Neural cell (in vitro differentiated cells): ENCODE measurements at regions not wholly inside any gene's neighbourhood (a gene's known extent, or its start where the extent isn't known, plus 50 kb on each side); places are given as distances from the start of the nearest gene placed in this dataset.

ENCODE experiments used
- H2AFZ ChIP-seq: fragments of 200-600, 300-800 bp; sonication (generic), shearing (Covaris generic); 2 replicates; pipeline ENCODE4 v1.6.0; 2014; ENCODE audit warnings: low read depth, mild to moderate bottlenecking, antibody characterized with exemption, low read length, moderate library complexity
- H3F3A ChIP-seq: fragments of 200-600 bp; shearing (Covaris generic); 2 replicates; pipeline ENCODE4 v1.6.1; 2016; ENCODE audit warnings: mild to moderate bottlenecking, moderate library complexity, mixed read lengths, antibody characterized with exemption, low read length; ENCODE audit not compliant: insufficient read depth, poor library complexity, severe bottlenecking
- H3K27ac ChIP-seq: fragments of 200-600, 300-800 bp; sonication (generic), shearing (Covaris generic); 2 replicates; pipeline ENCODE4 v1.5.1; 2014; ENCODE audit warnings: mild to moderate bottlenecking, low read length, moderate library complexity
- H3K27me3 ChIP-seq: fragments of 300-800, 200-600 bp; sonication (generic), shearing (Covaris generic); 2 replicates; pipeline ENCODE4 v1.6.0; 2014; ENCODE audit warnings: mild to moderate bottlenecking, low read depth, low read length, moderate library complexity; ENCODE audit not compliant: insufficient read depth
- H3K36me3 ChIP-seq: fragments of 300-800, 200-600 bp; sonication (generic), shearing (Covaris generic); 2 replicates; pipeline ENCODE4 v1.5.1; 2014; ENCODE audit warnings: mild to moderate bottlenecking, antibody characterized with exemption, low read length, moderate library complexity; ENCODE audit not compliant: insufficient read depth
- H3K4me2 ChIP-seq: fragments of 300-800, 200-600 bp; sonication (generic), shearing (Covaris generic); 2 replicates; pipeline ENCODE4 v1.6.0; 2014; ENCODE audit warnings: mild to moderate bottlenecking, low read length
- H3K4me3 ChIP-seq: fragments of 300-800, 200-600 bp; sonication (generic), shearing (Covaris generic); 2 replicates; pipeline ENCODE4 v1.5.1; 2014; ENCODE audit warnings: mild to moderate bottlenecking, low read length, moderate library complexity
- H3K79me2 ChIP-seq: fragments of 200-600 bp; shearing (Covaris generic); replicated peaks from 2 replicates; pipeline ENCODE4 v1.6.0; 2014; ENCODE audit warnings: mild to moderate bottlenecking, low read length, moderate library complexity; ENCODE audit not compliant: insufficient read depth
- H3K9ac ChIP-seq: fragments of 300-800, 200-600 bp; sonication (generic), shearing (Covaris generic); 2 replicates; pipeline ENCODE4 v1.6.1; 2016; ENCODE audit warnings: mild to moderate bottlenecking, low read length, mixed read lengths
- H3K9me2 ChIP-seq: fragments of 200-600 bp; shearing (Covaris generic); 2 replicates; pipeline ENCODE4 v1.6.1; 2016; ENCODE audit warnings: mild to moderate bottlenecking, low read length, mixed read lengths; ENCODE audit not compliant: insufficient read depth
- H3K9me3 ChIP-seq: fragments of 200-600, 300-800 bp; sonication (generic), shearing (Covaris generic); 2 replicates; pipeline ENCODE4 v1.6.1; 2016; ENCODE audit warnings: mild to moderate bottlenecking, mixed run types, low read length, moderate library complexity, mixed read lengths
- H4K20me1 ChIP-seq: fragments of 200-600 bp; shearing (Covaris generic); 2 replicates; pipeline ENCODE4 v1.6.1; 2016; ENCODE audit warnings: mild to moderate bottlenecking, mixed run types; ENCODE audit not compliant: insufficient read depth
- CTCF ChIP-seq: fragments of 450-650 bp; IDR thresholded peaks from 2 replicates; pipeline ENCODE4 v1.5.1; 2014; ENCODE audit warnings: antibody characterized with exemption, mild to moderate bottlenecking, moderate library complexity; ENCODE audit not compliant: poor library complexity, severe bottlenecking
- EP300 ChIP-seq: fragments of 450-650 bp; conservative IDR thresholded peaks from 2 replicates; pipeline ENCODE4 v1.6.1; 2014; ENCODE audit warnings: antibody characterized with exemption, mild to moderate bottlenecking, moderate library complexity; ENCODE audit not compliant: poor library complexity, severe bottlenecking
- EZH2 ChIP-seq: fragments of 200-600, 300-800 bp; shearing (Covaris generic), sonication (generic); IDR thresholded peaks from 2 replicates; pipeline ENCODE4 v1.6.1; 2014; ENCODE audit warnings: antibody characterized with exemption, low read length, borderline replicate concordance, mild to moderate bottlenecking; ENCODE audit not compliant: insufficient read depth, poor library complexity, severe bottlenecking
- MXI1 ChIP-seq: fragments of 450-650 bp; conservative IDR thresholded peaks from 2 replicates; pipeline ENCODE4 v1.6.1; 2014; ENCODE audit warnings: antibody characterized with exemption, mild to moderate bottlenecking; ENCODE audit not compliant: poor library complexity, severe bottlenecking
- POLR2AphosphoS5 ChIP-seq: IDR thresholded peaks from 2 replicates; pipeline ENCODE4 v1.6.1; 2012
- RAD21 ChIP-seq: fragments of 450-650 bp; conservative IDR thresholded peaks from 2 replicates; pipeline ENCODE4 v1.6.1; 2014; ENCODE audit warnings: antibody characterized with exemption, mild to moderate bottlenecking, moderate library complexity
- REST ChIP-seq: IDR thresholded peaks from 2 replicates; pipeline ENCODE4 v1.6.1; 2012; ENCODE audit warnings: borderline replicate concordance
- SMC3 ChIP-seq: fragments of 450-650 bp; conservative IDR thresholded peaks from 2 replicates; pipeline ENCODE4 v1.6.1; 2014; ENCODE audit warnings: antibody characterized with exemption, mild to moderate bottlenecking, moderate library complexity; ENCODE audit not compliant: poor library complexity
- TAF1 ChIP-seq: IDR thresholded peaks from 2 replicates; pipeline ENCODE4 v1.6.1; 2012; ENCODE audit warnings: low read depth

GRCh38 chr18:41456831-41457230 is 498.2 kb upstream of the PIK3C3 start:
- Histone ChIP-seq H3K27ac (no peak overlapping the region), H3K9me2 (no peaks in the 10 kb centered on the region), H3K4me2 (no peak overlapping the region), H3K79me2 (no peaks in the 10 kb centered on the region), H4K20me1 (no peaks in the 10 kb centered on the region), H3K27me3 (no peaks in the 10 kb centered on the region), H2AFZ (no peak overlapping the region), H3K4me3 (no peak overlapping the region), H3K9ac (no peak overlapping the region), H3K9me3 (no peaks in the 10 kb centered on the region), H3F3A (no peaks in the 10 kb centered on the region), H3K36me3 (no peaks in the 10 kb centered on the region)
- TF ChIP-seq TAF1: no peak

- no peak overlapping the region for H3K9ac ChIP-seq
- no peak overlapping the region for H3K4me3 ChIP-seq
- H3F3A ChIP-seq: no peaks in the 10 kb centered on the region
- H3K27me3 ChIP-seq: no peaks in the 10 kb centered on the region
- H3K9me2 ChIP-seq: no peaks in the 10 kb centered on the region
- TF ChIP-seq POLR2AphosphoS5 (no peak), EP300 (no peak), REST (no peak), EZH2 (no peak), MXI1 (no peak), RAD21 (no peak), CTCF (no peak), TAF1 (no peak), SMC3 (no peak)
- H4K20me1 ChIP-seq: no peaks in the 10 kb centered on the region
- no peaks in the 10 kb centered on the region for H3K9me3 ChIP-seq
- no peak overlapping the region for H3K27ac ChIP-seq
- no peak overlapping the region for H2AFZ ChIP-seq
- H3K79me2 ChIP-seq: no peaks in the 10 kb centered on the region
- H3K36me3 ChIP-seq: no peaks in the 10 kb centered on the region
- no peak overlapping the region for H3K4me2 ChIP-seq
Observed at GRCh38 chr18:41449612-41450011, 505.4 kb upstream of the PIK3C3 start.

- Histone ChIP-seq H3K36me3 (no peaks in the 10 kb centered on the region), H2AFZ (no peak overlapping the region), H3F3A (no peaks in the 10 kb centered on the region), H3K27me3 (no peaks in the 10 kb centered on the region), H3K9me3 (no peaks in the 10 kb centered on the region), H3K9me2 (no peaks in the 10 kb centered on the region), H3K79me2 (no peaks in the 10 kb centered on the region), H4K20me1 (no peaks in the 10 kb centered on the region), H3K4me3 (no peak overlapping the region), H3K9ac (no peak overlapping the region), H3K4me2 (no peak overlapping the region), H3K27ac (no peak overlapping the region)
- TF ChIP-seq POLR2AphosphoS5: no peak
- no peak for TF ChIP-seq EP300
- TF ChIP-seq EZH2: no peak
- no peak for TF ChIP-seq RAD21
- no peak for TF ChIP-seq SMC3
- no peak for TF ChIP-seq REST
- no peak for TF ChIP-seq TAF1
- no peak for TF ChIP-seq MXI1
- no peak for TF ChIP-seq CTCF
Observed at GRCh38 chr18:41444943-41445342, 510.1 kb upstream of the PIK3C3 start.
